GM13976 (cell line): ENCODE measurements at regions not wholly inside any gene's neighbourhood (a gene's known extent, or its start where the extent isn't known, plus 50 kb on each side); places are given as distances from the start of the nearest gene placed in this dataset.

Experiments
- DNase-seq: peaks from one replicate; pipeline ENCODE4 v3.0.0; 2012; ENCODE audit warnings: low spot score
- in situ Hi-C: fragments of 300-500 bp; cut with MboI; formaldehyde crosslinking; loops from one replicate; pipeline ENCODE4 v1.12.0; 2022; ENCODE audit warnings: low sequenced_read_pairs, mixed read lengths, inconsistent platforms; ENCODE audit not compliant: unreplicated experiment
- TF ChIP-seq, protein P1 (sequence below): IDR thresholded peaks from 2 replicates; pipeline ENCODE4 v1.5.1; 2012; ENCODE audit warnings: borderline replicate concordance, mild to moderate bottlenecking; ENCODE audit not compliant: insufficient read depth; ENCODE audit errors: extremely low read depth, missing control alignments, control extremely low read depth

- DNase-seq: no peak
- in situ Hi-C loops: loop anchor here (25.0 kb wide), 1 partner anchor 375 kb away; no protein-coding TSS in a partner anchor
- TF ChIP-seq, protein P1, sequence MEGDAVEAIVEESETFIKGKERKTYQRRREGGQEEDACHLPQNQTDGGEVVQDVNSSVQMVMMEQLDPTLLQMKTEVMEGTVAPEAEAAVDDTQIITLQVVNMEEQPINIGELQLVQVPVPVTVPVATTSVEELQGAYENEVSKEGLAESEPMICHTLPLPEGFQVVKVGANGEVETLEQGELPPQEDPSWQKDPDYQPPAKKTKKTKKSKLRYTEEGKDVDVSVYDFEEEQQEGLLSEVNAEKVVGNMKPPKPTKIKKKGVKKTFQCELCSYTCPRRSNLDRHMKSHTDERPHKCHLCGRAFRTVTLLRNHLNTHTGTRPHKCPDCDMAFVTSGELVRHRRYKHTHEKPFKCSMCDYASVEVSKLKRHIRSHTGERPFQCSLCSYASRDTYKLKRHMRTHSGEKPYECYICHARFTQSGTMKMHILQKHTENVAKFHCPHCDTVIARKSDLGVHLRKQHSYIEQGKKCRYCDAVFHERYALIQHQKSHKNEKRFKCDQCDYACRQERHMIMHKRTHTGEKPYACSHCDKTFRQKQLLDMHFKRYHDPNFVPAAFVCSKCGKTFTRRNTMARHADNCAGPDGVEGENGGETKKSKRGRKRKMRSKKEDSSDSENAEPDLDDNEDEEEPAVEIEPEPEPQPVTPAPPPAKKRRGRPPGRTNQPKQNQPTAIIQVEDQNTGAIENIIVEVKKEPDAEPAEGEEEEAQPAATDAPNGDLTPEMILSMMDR: no peak
Observed at GRCh38 chr18:55787536-55788073, 199.6 kb upstream of the TCF4 start.

GRCh38 chr18:55786651-55787272, 198.8 kb upstream of the TCF4 start:
- DNase-seq: no peak
- TF ChIP-seq, protein P1: no peak
- in situ Hi-C loops: loop anchor here (25.0 kb wide), 1 partner anchor 374 kb away; no protein-coding TSS in a partner anchor

DNA sequence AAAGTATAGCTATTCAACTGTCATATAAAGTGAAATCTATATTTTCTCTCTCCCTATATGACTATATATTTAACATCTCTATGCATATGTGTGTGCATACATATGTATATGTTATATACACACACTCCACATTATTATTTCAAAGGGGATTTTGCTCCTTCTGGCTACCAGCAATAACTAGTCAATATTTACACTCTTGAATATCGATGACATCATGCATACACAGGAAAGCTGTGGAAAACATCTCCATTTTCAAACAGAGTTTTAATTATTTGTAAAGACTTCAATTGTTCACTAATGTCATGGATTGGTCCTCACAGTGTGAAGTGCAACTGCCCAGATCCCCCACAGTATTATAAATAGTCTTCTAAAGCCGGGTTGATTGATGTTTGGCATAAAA, 195.9 kb upstream of the TCF4 start:
- in situ Hi-C loops: loop anchor here (25.0 kb wide), 1 partner anchor 372 kb away; no protein-coding TSS in a partner anchor
- no peak for DNase-seq
- TF ChIP-seq, protein P1: no peak

- in situ Hi-C loops: loop anchor here (25.0 kb wide), 1 partner anchor 369 kb away; no protein-coding TSS in a partner anchor
- TF ChIP-seq, protein P1: no peak
- peak; percentile 9 for DNase-seq
Observed at GRCh38 chr18:55781481-55781957, 193.5 kb upstream of the TCF4 start.

DNA sequence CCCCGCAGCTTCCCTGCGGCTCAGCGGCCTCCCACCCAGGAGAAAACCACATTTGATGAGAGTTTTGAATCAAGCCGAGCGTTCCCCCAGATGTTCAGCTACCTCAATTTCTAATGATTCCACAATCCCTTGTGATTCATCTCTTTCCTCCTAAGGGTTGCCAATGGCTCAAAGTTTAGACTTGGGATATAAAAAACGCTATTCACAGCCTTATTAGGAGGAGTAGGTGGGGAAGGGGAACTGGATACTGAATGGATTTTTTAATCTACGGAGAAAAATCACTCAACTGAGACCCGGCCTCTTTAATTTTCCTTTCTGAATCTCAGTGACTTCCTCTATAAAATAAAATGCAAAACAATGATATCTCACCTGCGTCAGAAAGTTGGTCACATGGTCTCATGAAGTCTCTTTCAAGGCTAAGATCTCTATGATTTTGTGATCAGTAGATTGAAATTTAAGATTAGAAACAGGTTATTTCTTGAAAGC, 192.6 kb upstream of the TCF4 start:
- in situ Hi-C loops: loop anchor here (25.0 kb wide), 1 partner anchor 368 kb away; no protein-coding TSS in a partner anchor
- TF ChIP-seq, protein P1: no peak
- DNase-seq: no peak

DNA sequence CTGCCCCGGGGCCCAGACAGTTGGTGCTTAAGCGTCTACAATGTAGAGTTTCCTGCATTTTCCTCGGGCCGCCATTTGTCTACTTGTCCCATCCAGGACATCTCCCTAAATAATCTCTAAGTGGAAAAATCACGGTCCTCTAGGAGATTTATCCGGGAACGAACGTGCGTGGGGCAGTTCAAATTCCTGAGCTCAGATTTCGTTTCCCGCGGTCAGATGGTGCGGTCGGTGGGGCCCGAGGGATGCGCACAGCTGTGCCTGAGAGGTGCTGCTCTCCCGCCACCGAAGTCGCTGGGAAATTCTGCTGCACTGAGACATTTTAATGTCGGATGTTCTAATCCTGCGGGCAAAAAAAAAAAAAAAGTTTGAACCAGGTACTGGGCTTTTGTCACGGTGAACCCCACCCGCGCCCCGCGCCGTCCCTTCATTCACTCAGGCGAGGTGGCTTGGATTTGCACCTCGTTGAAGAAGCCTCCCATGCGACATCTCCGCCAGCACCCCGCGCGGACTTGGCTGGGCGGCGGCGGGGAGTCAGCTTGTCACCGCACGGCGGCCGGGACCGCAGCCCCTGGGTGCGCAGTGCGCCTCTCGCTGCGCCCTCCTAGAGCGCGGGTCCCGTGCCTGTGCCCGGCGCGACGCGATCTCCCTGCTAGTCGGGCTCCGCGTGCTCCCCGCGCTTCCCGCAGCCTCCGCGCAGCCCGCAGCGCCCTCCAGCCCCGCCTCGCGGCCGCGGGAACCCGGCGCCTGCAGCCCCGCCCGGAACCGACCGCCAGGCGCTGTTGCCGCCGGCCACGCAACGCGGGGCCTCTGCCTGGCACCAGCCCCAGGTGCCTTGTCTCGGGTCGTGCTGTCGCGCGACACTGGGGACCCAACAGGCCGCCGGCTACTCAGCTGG, 191.9 kb upstream of the TCF4 start:
- peak; percentile 31 for DNase-seq
- in situ Hi-C loops: loop anchor here (25.0 kb wide), 1 partner anchor 368 kb away; no protein-coding TSS in a partner anchor
- TF ChIP-seq, protein P1: no peak
